Mesothelial cell of epicardium (in vitro differentiated cells): ENCODE measurements at regions not wholly inside any gene's neighbourhood (a gene's known extent, or its start where the extent isn't known, plus 50 kb on each side); places are given as distances from the start of the nearest gene placed in this dataset.
A peak's percentile ranks its signal among the peaks of the same experiment; 100 is the strongest.

Experiments used
- DNase-seq, 2 experiments: peaks; one replicate each; pipeline ENCODE4 v3.0.0; 2021; ENCODE audit warnings: low spot score in 2 of 2; ENCODE audit not compliant: unreplicated experiment in 2 of 2
- H3K27ac Mint-ChIP-seq: 2 replicates; pipeline ENCODE4 v1.8.0; 2021; ENCODE audit warnings: mixed read lengths
- H3K27me3 Mint-ChIP-seq: 2 replicates; pipeline ENCODE4 v1.8.0; 2021; ENCODE audit warnings: low read depth, mixed read lengths
- H3K36me3 Mint-ChIP-seq: 2 replicates; pipeline ENCODE4 v1.8.0; 2021; ENCODE audit warnings: mixed read lengths
- H3K4me1 Mint-ChIP-seq: 2 replicates; pipeline ENCODE4 v1.8.0; 2021; ENCODE audit warnings: mixed read lengths
- H3K4me3 Mint-ChIP-seq: 2 replicates; pipeline ENCODE4 v1.8.0; 2021; ENCODE audit warnings: mild to moderate bottlenecking, moderate library complexity, mixed read lengths
- H3K9me3 Mint-ChIP-seq: 2 replicates; pipeline ENCODE4 v1.8.0; 2021; ENCODE audit warnings: mixed read lengths
- TF ChIP-seq, protein P1 (sequence below): fragments of 200-600 bp; sonication (generic); IDR thresholded peaks from one replicate; pipeline ENCODE4 v1.5.0; 2021; ENCODE audit warnings: antibody characterized with exemption; ENCODE audit not compliant: unreplicated experiment

GRCh38 chr13:24624363-24624762, 55.8 kb upstream of the ATP12A start:
- Mint-ChIP-seq H3K4me3 (no peak overlapping the region), H3K27me3 (no peaks in the 10 kb centered on the region), H3K27ac (no peak overlapping the region), H3K36me3 (no peaks in the 10 kb centered on the region), H3K9me3 (no peaks in the 10 kb centered on the region), H3K4me1 (peaks cover 15% of the 10 kb centered on the region)
- TF ChIP-seq, protein P1, sequence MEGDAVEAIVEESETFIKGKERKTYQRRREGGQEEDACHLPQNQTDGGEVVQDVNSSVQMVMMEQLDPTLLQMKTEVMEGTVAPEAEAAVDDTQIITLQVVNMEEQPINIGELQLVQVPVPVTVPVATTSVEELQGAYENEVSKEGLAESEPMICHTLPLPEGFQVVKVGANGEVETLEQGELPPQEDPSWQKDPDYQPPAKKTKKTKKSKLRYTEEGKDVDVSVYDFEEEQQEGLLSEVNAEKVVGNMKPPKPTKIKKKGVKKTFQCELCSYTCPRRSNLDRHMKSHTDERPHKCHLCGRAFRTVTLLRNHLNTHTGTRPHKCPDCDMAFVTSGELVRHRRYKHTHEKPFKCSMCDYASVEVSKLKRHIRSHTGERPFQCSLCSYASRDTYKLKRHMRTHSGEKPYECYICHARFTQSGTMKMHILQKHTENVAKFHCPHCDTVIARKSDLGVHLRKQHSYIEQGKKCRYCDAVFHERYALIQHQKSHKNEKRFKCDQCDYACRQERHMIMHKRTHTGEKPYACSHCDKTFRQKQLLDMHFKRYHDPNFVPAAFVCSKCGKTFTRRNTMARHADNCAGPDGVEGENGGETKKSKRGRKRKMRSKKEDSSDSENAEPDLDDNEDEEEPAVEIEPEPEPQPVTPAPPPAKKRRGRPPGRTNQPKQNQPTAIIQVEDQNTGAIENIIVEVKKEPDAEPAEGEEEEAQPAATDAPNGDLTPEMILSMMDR: no peak
- DNase-seq: no peak

- TF ChIP-seq, protein P1: no peak
- H3K27ac Mint-ChIP-seq: peak overlapping the region; percentile 31
These were observed 55.4 kb upstream of the ATP12A start for GRCh38 chr13:24624801-24625231.

DNA sequence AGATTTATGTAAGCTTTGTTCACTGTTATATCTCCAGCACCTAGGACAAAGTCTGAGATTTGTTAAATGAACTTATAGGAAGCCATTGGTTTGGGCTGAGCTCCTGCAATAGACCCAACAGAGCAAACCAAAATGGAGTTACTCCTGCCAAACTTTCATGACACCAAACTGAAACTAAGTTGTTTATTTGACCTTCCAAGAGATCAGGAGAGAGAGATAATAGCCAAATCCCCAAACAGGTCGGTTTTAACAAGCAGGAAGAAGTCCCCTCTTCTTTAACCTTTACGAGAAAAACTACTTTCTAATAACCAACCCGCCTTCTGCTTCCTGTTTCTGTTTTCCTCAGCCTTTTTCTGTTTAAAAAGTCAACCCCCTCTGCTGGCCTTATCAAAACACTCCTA, 54.9 kb upstream of the ATP12A start:
- DNase-seq: no peak
- Mint-ChIP-seq H3K36me3 (no peaks in the 10 kb centered on the region), H3K9me3 (no peaks in the 10 kb centered on the region), H3K27ac (peak overlapping the region; percentile 33), H3K4me1 (peaks cover 22% of the 10 kb centered on the region), H3K27me3 (no peaks in the 10 kb centered on the region), H3K4me3 (no peak overlapping the region)
- TF ChIP-seq, protein P1: no peak

More at GRCh38 chr13:24624801-24625231, 55.4 kb upstream of the ATP12A start:
- DNase-seq: no peak
- no peaks in the 10 kb centered on the region for H3K36me3 Mint-ChIP-seq
- no peaks in the 10 kb centered on the region for H3K27me3 Mint-ChIP-seq
- peaks cover 19% of the 10 kb centered on the region for H3K4me1 Mint-ChIP-seq
- H3K9me3 Mint-ChIP-seq: no peaks in the 10 kb centered on the region
- no peak overlapping the region for H3K4me3 Mint-ChIP-seq

DNA sequence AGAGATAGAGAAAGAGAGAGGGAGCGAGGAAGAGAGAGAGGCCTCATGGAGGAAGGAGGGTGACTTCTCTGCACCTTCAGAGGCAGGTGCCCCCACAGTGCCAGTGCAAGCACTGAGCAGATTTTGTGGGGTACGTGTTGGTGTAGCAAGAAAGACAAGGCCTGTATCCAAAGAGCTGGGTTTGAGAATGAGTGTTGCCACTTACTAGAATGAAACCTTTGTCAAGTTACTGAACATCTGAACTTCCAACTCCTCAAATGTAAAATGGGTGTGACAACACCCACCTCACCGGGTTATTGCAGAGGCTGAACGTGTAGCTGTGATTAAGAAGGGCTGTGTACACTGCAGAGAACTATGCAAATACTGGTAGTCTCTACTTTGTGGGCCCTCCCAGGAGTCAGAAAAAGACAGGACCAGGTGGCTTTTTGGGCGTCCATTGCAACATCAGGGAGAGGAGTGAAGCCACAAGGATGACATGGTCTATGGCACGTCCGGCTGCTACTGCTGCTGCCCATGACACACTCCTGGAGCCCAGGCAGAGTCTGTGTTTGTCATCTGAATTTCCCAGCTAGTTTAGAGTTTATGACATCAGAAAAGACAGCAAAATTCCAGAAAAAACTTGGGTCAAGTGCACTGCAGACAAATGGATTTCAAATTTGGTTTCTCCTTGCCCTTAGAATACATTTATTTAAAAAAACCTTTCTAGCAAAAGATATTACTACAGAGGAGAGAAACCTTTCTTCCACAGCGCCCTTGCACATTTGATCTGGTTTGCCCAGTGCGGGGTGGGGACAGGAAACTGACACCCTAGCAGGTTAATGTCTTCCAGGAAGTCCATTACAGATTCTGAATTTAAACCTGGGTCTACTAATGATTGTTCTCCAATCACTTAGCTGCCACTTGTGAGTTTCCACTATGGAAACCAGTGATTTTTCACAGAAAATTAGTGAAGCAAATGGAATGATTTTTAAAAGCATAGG, 54.0 kb upstream of the ATP12A start:
- TF ChIP-seq, protein P1: no peak
- H3K27me3 Mint-ChIP-seq: no peaks in the 10 kb centered on the region
- H3K9me3 Mint-ChIP-seq: no peaks in the 10 kb centered on the region
- peaks cover 28% of the 10 kb centered on the region for H3K4me1 Mint-ChIP-seq
- no peak overlapping the region for H3K4me3 Mint-ChIP-seq
- no peaks in the 10 kb centered on the region for H3K36me3 Mint-ChIP-seq
- peak overlapping the region; percentile 33 for H3K27ac Mint-ChIP-seq
- DNase-seq: no peak

GRCh38 chr13:24627090-24627714, 53.0 kb upstream of the ATP12A start:
- TF ChIP-seq, protein P1: peak; percentile 91
- peak; percentile 46 to 79 for DNase-seq
- H3K36me3 Mint-ChIP-seq: no peaks in the 10 kb centered on the region
- H3K4me1 Mint-ChIP-seq: peaks cover 28% of the 10 kb centered on the region
- no peaks in the 10 kb centered on the region for H3K9me3 Mint-ChIP-seq
- no peaks in the 10 kb centered on the region for H3K27me3 Mint-ChIP-seq
- H3K4me3 Mint-ChIP-seq: no peak overlapping the region
- H3K27ac Mint-ChIP-seq: no peak overlapping the region
